K562 (cell line): ENCODE measurements at regions not wholly inside any gene's neighbourhood (a gene's known extent, or its start where the extent isn't known, plus 50 kb on each side); places are given as distances from the start of the nearest gene placed in this dataset.

Experiments used
- ATAC-seq: fragments of 200-7000 bp; cut with Tn5 transposase; 3 replicates; pipeline ENCODE4 v1.9.1; 2020; ENCODE audit warnings: moderate library complexity
- BruUV-seq: library from RNA; stranded (reverse); fragments of 400-500 nt; replicated peaks from 2 replicates; lab custom pipeline; 2021; lab: Mats Ljungman, UMichigan
- CTCF ChIA-PET: fragments of 300-600 bp; formaldehyde crosslinking; extraction: SDS; loops from one replicate; lab custom pipeline; 2021; ENCODE audit warnings: low intra/inter-chr PET ratio; lab: Yijun Ruan, JAX
- POLR2A ChIA-PET: fragments of 300-600, 350-650 bp; sonication (Branson Sonifier 250); formaldehyde crosslinking; extraction: SDS; loops from one replicate; lab custom pipeline; 2021; ENCODE audit warnings: antibody characterized with exemption, inconsistent platforms; lab: Yijun Ruan, JAX
- DNase-seq, 4 experiments: peaks; one replicate each; pipeline versions ENCODE4 v3.0.0 to v3.0.0-alpha.2; 2011 to 2018; ENCODE audit warnings: low spot score in 3 of 4, mixed read lengths in 3 of 4; ENCODE audit errors: extremely low read depth in 1 of 4
- FAIRE-seq: peaks from 2 replicates; lab custom pipeline; 2011; peaks lifted over from hg19 to GRCh38; lab: Jason Lieb, UNC
- H2AFZ ChIP-seq: 2 replicates; pipeline ENCODE4 v1.6.0; 2011; ENCODE audit warnings: low read depth, low read length, control low read depth, inconsistent platforms
- H3K27ac ChIP-seq: fragments of 200-600 bp; 3 replicates; pipeline ENCODE4 v1.8.0; 2011; ENCODE audit warnings: low read depth, mild to moderate bottlenecking, control low read depth, inconsistent platforms, low read length, moderate library complexity, mixed read lengths; ENCODE audit errors: extremely low read depth
- H3K27me3 ChIP-seq, 2 experiments: fragments of 300-600 bp in 1 of 2; 2 replicates in 1 of 2; 3 replicates in 1 of 2; pipeline versions ENCODE4 v1.6.0 to v1.8.0; 2011; ENCODE audit warnings: inconsistent platforms in 2 of 2, low read length in 2 of 2, mild to moderate bottlenecking in 1 of 2, mixed read lengths in 1 of 2, moderate library complexity in 1 of 2; ENCODE audit not compliant: control insufficient read depth in 2 of 2, insufficient read depth in 2 of 2
- H3K36me3 ChIP-seq: fragments of 300-600 bp; 3 replicates; pipeline ENCODE4 v1.8.0; 2011; ENCODE audit warnings: mild to moderate bottlenecking, low read length, inconsistent platforms; ENCODE audit not compliant: control insufficient read depth, insufficient read depth
- H3K4me1 ChIP-seq, 2 experiments: fragments of 200-600 bp in 1 of 2; replicated peaks in 1 of 2; 2 replicates in 1 of 2; 3 replicates in 1 of 2; pipeline versions ENCODE4 v1.5.1 to v1.8.0; 2011; ENCODE audit warnings: inconsistent platforms in 2 of 2, low read length in 2 of 2, mild to moderate bottlenecking in 1 of 2, mixed read lengths in 1 of 2, moderate library complexity in 1 of 2; ENCODE audit not compliant: control insufficient read depth in 2 of 2, insufficient read depth in 2 of 2
- H3K4me2 ChIP-seq: 2 replicates; pipeline ENCODE4 v1.6.1; 2011; ENCODE audit warnings: low read length, control low read depth, inconsistent platforms, mixed read lengths; ENCODE audit not compliant: insufficient read depth
- H3K4me3 ChIP-seq: fragments of 200-600 bp; sonication (generic), shearing (Covaris generic); 2 replicates; pipeline ENCODE4 v1.5.1; 2016; ENCODE audit warnings: control low read depth, inconsistent platforms
- H3K79me2 ChIP-seq: fragments of 200-600 bp; 3 replicates; pipeline ENCODE4 v1.8.0; 2011; ENCODE audit warnings: low read length, inconsistent platforms; ENCODE audit not compliant: control insufficient read depth, insufficient read depth
- H3K9ac ChIP-seq, 2 experiments: 2 replicates each; pipeline versions ENCODE4 v1.6.0 to v1.6.1; 2011; ENCODE audit warnings: low read depth in 2 of 2, low read length in 2 of 2, control low read depth in 1 of 2, inconsistent platforms in 1 of 2, mild to moderate bottlenecking in 1 of 2, mixed read lengths in 1 of 2; ENCODE audit not compliant: insufficient read depth in 1 of 2
- H3K9me1 ChIP-seq: one replicate; pipeline ENCODE4 v1.6.0; 2011; ENCODE audit warnings: inconsistent platforms, mild to moderate bottlenecking, low read length, moderate library complexity; ENCODE audit not compliant: control insufficient read depth, insufficient read depth
- H3K9me3 ChIP-seq: replicated peaks from 2 replicates; pipeline ENCODE4 v1.5.1; 2011; ENCODE audit warnings: low read depth, low read length, inconsistent platforms; ENCODE audit not compliant: control insufficient read depth, insufficient read depth
- H4K20me1 ChIP-seq: replicated peaks from 2 replicates; pipeline ENCODE4 v1.6.1; 2011; ENCODE audit warnings: low read length, inconsistent platforms, mixed read lengths; ENCODE audit not compliant: control insufficient read depth, insufficient read depth
- ATF1 ChIP-seq, 2 experiments: fragments of 450-650 bp in 1 of 2; IDR thresholded peaks; 2 replicates each; pipeline ENCODE4 v1.6.1; 2016; ENCODE audit warnings: missing compliant biosample characterization in 1 of 2, missing genetic modification characterization in 1 of 2
- BRD4 ChIP-seq: fragments of 200-600 bp; sonication (generic); IDR thresholded peaks from 2 replicates; pipeline ENCODE4 v1.6.1; 2017; ENCODE audit warnings: inconsistent platforms
- CBFA2T2 ChIP-seq: fragments of 450-650 bp; conservative IDR thresholded peaks from 2 replicates; pipeline ENCODE4 v1.6.1; 2017; ENCODE audit warnings: mild to moderate bottlenecking
- CBX8 ChIP-seq: fragments of 200-600 bp; sonication (generic); IDR thresholded peaks from 2 replicates; pipeline ENCODE4 v1.6.1; 2012; ENCODE audit warnings: borderline replicate concordance, mixed run types, low read depth, mild to moderate bottlenecking, moderate library complexity, mixed read lengths, low read length, control low read depth, inconsistent platforms; ENCODE audit not compliant: poor library complexity, severe bottlenecking; ENCODE audit errors: extremely low read depth
- CHD4 ChIP-seq: fragments of 200-600 bp; sonication (generic); IDR thresholded peaks from 3 replicates; pipeline ENCODE4 v1.6.1; 2012; ENCODE audit warnings: low read depth, mild to moderate bottlenecking, mixed read lengths, low read length, inconsistent platforms; ENCODE audit not compliant: insufficient read depth, insufficient replicate concordance, poor library complexity, severe bottlenecking
- FOXK2 ChIP-seq, 2 experiments: fragments of 450-650 bp; IDR thresholded peaks in 1 of 2; conservative IDR thresholded peaks in 1 of 2; 2 replicates each; pipeline ENCODE4 v1.6.1; 2016; ENCODE audit warnings: low read depth in 2 of 2, mild to moderate bottlenecking in 1 of 2
- ILK ChIP-seq: fragments of 450-650 bp; IDR thresholded peaks from 2 replicates; pipeline ENCODE4 v1.6.1; 2016; ENCODE audit warnings: missing genetic modification characterization, low read depth, mild to moderate bottlenecking, missing compliant biosample characterization, moderate library complexity, borderline replicate concordance
- NCOA6 ChIP-seq: fragments of 450-650 bp; IDR thresholded peaks from 2 replicates; pipeline ENCODE4 v1.6.1; 2017; ENCODE audit warnings: mild to moderate bottlenecking
- PML ChIP-seq: IDR thresholded peaks from 2 replicates; pipeline ENCODE4 v1.6.1; 2012; ENCODE audit warnings: low read length, inconsistent platforms
- PPARD ChIP-seq: fragments of 250-450 bp; sonication (Bioruptor Pico); IDR thresholded peaks from 2 replicates; pipeline ENCODE4 v1.8.0; 2022; ENCODE audit warnings: inconsistent platforms, mild to moderate bottlenecking, moderate library complexity
- SIN3A ChIP-seq, 2 experiments: fragments of 150-350 bp in 1 of 2; IDR thresholded peaks; 2 replicates each; pipeline ENCODE4 v1.6.1; 2011 to 2016; ENCODE audit warnings: borderline replicate concordance in 2 of 2, low read depth in 2 of 2, low read length in 2 of 2, mild to moderate bottlenecking in 2 of 2, moderate library complexity in 2 of 2; ENCODE audit not compliant: control insufficient read depth in 1 of 2
- SOX6 ChIP-seq: fragments of 450-650 bp; IDR thresholded peaks from 2 replicates; pipeline ENCODE4 v1.6.1; 2014; ENCODE audit warnings: mild to moderate bottlenecking
- SP1 ChIP-seq: sonication (generic); formaldehyde crosslinking; IDR thresholded peaks from 2 replicates; pipeline ENCODE4 v1.8.1; 2022; ENCODE audit warnings: mild to moderate bottlenecking, missing genetic modification reagents
- ZC3H11A ChIP-seq: IDR thresholded peaks from 2 replicates; pipeline ENCODE4 v1.6.1; 2012; ENCODE audit warnings: low read depth, low read length, improper control_type of control experiment
- ZFP30 ChIP-seq: fragments of 250-450 bp; sonication (Bioruptor Pico); IDR thresholded peaks from 2 replicates; pipeline ENCODE4 v1.8.0; 2022; ENCODE audit warnings: moderate library complexity, mild to moderate bottlenecking, inconsistent platforms, borderline replicate concordance
- ZNF668 ChIP-seq: fragments of 250-450 bp; sonication (Bioruptor Pico); IDR thresholded peaks from 2 replicates; pipeline ENCODE4 v1.8.0; 2022; ENCODE audit warnings: mild to moderate bottlenecking, inconsistent platforms
- WGBS: fragments of 100-300 bp; shearing (Covaris generic); methylation state at CpG from one replicate; pipeline ENCODE4 v1.1.6; 2016; ENCODE audit warnings: low coverage, mixed read lengths; ENCODE audit not compliant: insufficient coverage; ENCODE audit errors: missing lambda C conversion rate; 5-methylcytosine and 5-hydroxymethylcytosine counted together
- in situ Hi-C: fragments of 300-500 bp; cut with MboI; formaldehyde crosslinking; loops from 4 replicates; pipeline ENCODE4 v1.15.0; 2018; ENCODE audit warnings: inconsistent platforms, mixed read lengths
- intact Hi-C: fragments of 100-400 bp; cut with micrococcal nuclease; formaldehyde crosslinking; loops from 2 replicates; pipeline ENCODE4 v1.14.2; 2022
- TF ChIP-seq, protein P1 (sequence below): sonication (generic); formaldehyde crosslinking; IDR thresholded peaks from 2 replicates; pipeline ENCODE4 v1.8.0; 2022; ENCODE audit warnings: mild to moderate bottlenecking, missing genetic modification reagents

- no peak for DNase-seq
- 6% methylated on average over 6 of the region's 13 CpGs for WGBS
- FAIRE-seq, result no peak
Measured at GRCh38 chr18:59835605-59836379, 64.0 kb upstream of the PMAIP1 start.

More at GRCh38 chr18:59835605-59836379, 64.0 kb upstream of the PMAIP1 start:
- ChIA-PET POLR2A (interaction anchor here (1.5 kb wide), 1 partner anchor 65 kb away, joined by 3 read pairs; no protein-coding TSS in a partner anchor), CTCF (no interaction called here)
- Histone ChIP-seq H2AFZ (no peak overlapping the region), H3K9ac (no peak overlapping the region), H3K9me1 (no peaks in the 10 kb centered on the region), H3K4me2 (no peak overlapping the region), H3K9me3 (no peaks in the 10 kb centered on the region), H3K79me2 (no peaks in the 10 kb centered on the region), H3K36me3 (no peaks in the 10 kb centered on the region), H3K27ac (no peak overlapping the region), H3K4me1 (no peaks in the 10 kb centered on the region; a peak in 1 of 5 replicates), H4K20me1 (no peaks in the 10 kb centered on the region), H3K27me3 (no peaks in the 10 kb centered on the region), H3K4me3 (no peak overlapping the region)
- intact Hi-C loops, result loop anchor here (2.0 to 10.0 kb wide), 3 partner anchors 63 to 709 kb away; partner anchors contain the start of gene PMAIP1
- no peak for ATAC-seq
- BruUV-seq, result no TSS peak
- in situ Hi-C loops, result loop anchor here (10.0 to 25.0 kb wide), 2 partner anchors 139 to 702 kb away; no protein-coding TSS in a partner anchor
- no peak for TF ChIP-seq SIN3A (IDR thresholded peaks at IDR 0.05; ENCODE audit: borderline replicate concordance in 2 of 2, control insufficient read depth in 1 of 2, low read depth in 2 of 2, low read length in 2 of 2)
- TF ChIP-seq NCOA6, result no peak
- TF ChIP-seq FOXK2 (conservative IDR thresholded peaks at IDR 0.05 in 1 of 2, IDR thresholded peaks at IDR 0.05 in 1 of 2; ENCODE audit: low read depth in 2 of 2), result no peak
- no peak for TF ChIP-seq ZNF668
- no peak for TF ChIP-seq CBFA2T2
- no peak for TF ChIP-seq BRD4
- TF ChIP-seq ZFP30 (CRISPR knock-in tag), result no peak
- no peak for TF ChIP-seq PML
- no peak for TF ChIP-seq CBX8
- TF ChIP-seq SP1 (CRISPR knock-in tag), result no peak
- TF ChIP-seq SOX6, result no peak
- TF ChIP-seq ILK (tag), result no peak
- TF ChIP-seq, protein P1, sequence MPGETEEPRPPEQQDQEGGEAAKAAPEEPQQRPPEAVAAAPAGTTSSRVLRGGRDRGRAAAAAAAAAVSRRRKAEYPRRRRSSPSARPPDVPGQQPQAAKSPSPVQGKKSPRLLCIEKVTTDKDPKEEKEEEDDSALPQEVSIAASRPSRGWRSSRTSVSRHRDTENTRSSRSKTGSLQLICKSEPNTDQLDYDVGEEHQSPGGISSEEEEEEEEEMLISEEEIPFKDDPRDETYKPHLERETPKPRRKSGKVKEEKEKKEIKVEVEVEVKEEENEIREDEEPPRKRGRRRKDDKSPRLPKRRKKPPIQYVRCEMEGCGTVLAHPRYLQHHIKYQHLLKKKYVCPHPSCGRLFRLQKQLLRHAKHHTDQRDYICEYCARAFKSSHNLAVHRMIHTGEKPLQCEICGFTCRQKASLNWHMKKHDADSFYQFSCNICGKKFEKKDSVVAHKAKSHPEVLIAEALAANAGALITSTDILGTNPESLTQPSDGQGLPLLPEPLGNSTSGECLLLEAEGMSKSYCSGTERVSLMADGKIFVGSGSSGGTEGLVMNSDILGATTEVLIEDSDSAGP (CRISPR knock-in tag), result no peak
- TF ChIP-seq ATF1 (CRISPR knock-in tag; IDR thresholded peaks at IDR 0.05), result no peak
- TF ChIP-seq ATF1 (tag; IDR thresholded peaks at IDR 0.05), result no peak
- TF ChIP-seq PPARD (CRISPR knock-in tag), result no peak
- no peak for TF ChIP-seq ZC3H11A
- no peak for TF ChIP-seq CHD4
